ENCODE measurements at regions not wholly inside any gene's neighbourhood (a gene's known extent, or its start where the extent isn't known, plus 50 kb on each side); places are given as distances from the start of the nearest gene placed in this dataset.

- no peak for FAIRE-seq
- TF ChIP-seq POLR2A (IDR thresholded peaks at IDR 0.05; ENCODE audit: low read depth, low read length): no peak
- no peak for TF ChIP-seq PAX5 (IDR thresholded peaks at IDR 0.05; ENCODE audit: insufficient read depth, low read length, severe bottlenecking)
- no peak for DNase-seq (ENCODE audit: insufficient read length, low spot score)
Measured at GRCh38 chr20:48066246-48066645, 281.0 kb upstream of the SULF2 start.

- FAIRE-seq (no peak), DNase-seq (ENCODE audit: insufficient read length, low spot score) (no peak)
- no peak for TF ChIP-seq TAF1 (IDR thresholded peaks at IDR 0.05; ENCODE audit: low read depth, low read length)
- TF ChIP-seq POU2F2 (IDR thresholded peaks at IDR 0.05; ENCODE audit: low read depth, low read length): no peak
- TF ChIP-seq POLR2A (IDR thresholded peaks at IDR 0.05; ENCODE audit: low read depth, low read length): no peak
- no peak for TF ChIP-seq PAX5 (IDR thresholded peaks at IDR 0.05; ENCODE audit: insufficient read depth, low read length, severe bottlenecking)
- TF ChIP-seq SPI1 (IDR thresholded peaks at IDR 0.05; ENCODE audit: low read depth, low read length): peak; percentile 87
- no peak for TF ChIP-seq POLR2AphosphoS5 (IDR thresholded peaks at IDR 0.05; ENCODE audit: low read depth, low read length)
Measured at GRCh38 chr20:48065833-48066232, 280.6 kb upstream of the SULF2 start.

DNA sequence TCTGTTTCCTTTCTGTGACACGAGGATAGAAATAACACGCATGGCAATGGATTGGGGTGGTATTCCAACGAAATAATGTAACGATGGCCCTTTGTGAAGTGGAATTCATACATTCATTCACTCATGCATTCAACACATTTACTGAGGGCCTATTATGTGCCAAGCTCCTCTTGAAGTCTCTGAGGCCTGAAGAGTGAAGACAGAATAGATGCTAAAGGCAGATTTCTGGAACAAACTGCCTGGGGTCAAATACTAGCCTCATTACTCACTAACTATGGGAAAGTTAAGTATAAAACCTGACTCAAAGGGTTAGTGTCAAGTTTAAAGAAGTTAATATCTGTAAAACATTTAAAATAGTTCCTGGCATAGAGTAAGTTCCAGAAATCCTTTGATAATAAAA lies 279.6 kb upstream of the SULF2 start:
- TF ChIP-seq POU2F2 (IDR thresholded peaks at IDR 0.05; ENCODE audit: low read depth, low read length) (no peak), TAF1 (IDR thresholded peaks at IDR 0.05; ENCODE audit: low read depth, low read length) (no peak), SPI1 (IDR thresholded peaks at IDR 0.05; ENCODE audit: low read depth, low read length) (no peak), PAX5 (IDR thresholded peaks at IDR 0.05; ENCODE audit: insufficient read depth, low read length, severe bottlenecking) (no peak), POLR2A (IDR thresholded peaks at IDR 0.05; ENCODE audit: low read depth, low read length) (no peak), POLR2AphosphoS5 (IDR thresholded peaks at IDR 0.05; ENCODE audit: low read depth, low read length) (no peak)
- FAIRE-seq (no peak), DNase-seq (ENCODE audit: insufficient read length, low spot score) (no peak)

DNA sequence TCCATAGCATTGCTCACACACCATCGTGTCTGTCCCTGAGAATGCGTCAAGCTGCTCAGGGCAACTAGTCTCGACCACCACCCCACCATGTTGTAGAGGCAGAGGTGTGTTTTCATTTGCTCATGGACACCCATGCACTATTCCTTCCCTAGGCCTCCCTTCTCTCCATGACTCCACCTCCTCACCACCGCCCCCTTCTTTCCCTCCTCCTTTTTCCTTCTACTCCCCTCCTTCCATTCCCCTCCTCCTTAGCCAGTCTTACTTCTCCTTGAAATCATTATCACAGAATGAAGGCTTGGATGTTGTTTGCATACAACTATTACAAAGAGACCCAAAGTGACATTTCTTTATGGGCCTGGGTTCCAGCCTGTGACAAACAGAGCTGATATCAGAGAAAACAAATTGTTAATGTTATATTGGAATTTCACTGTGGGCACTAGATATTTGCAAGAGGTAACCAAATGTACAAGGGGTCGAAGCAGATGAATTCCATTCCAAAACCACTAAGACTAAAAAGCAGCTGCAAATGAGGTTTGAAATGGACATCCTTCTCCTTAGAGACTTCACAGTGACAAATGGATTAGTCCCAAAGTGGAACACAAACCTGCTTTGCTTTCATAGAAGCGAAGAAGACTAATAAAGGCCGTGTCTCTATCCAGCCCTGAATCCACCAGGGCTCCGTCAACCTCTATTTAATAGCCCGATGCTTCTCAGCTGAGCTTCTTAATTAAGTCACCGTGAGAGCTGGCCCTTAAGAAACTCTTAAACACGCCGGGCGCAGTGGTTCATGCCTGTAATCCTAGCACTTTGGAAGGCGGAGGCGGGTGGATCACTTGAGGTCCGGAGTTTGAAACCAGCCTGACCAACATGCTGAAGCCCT lies 275.8 kb upstream of the SULF2 start:
- FAIRE-seq (no peak), DNase-seq (ENCODE audit: insufficient read length, low spot score) (no peak)
- TF ChIP-seq POLR2AphosphoS5 (IDR thresholded peaks at IDR 0.05; ENCODE audit: low read depth, low read length) (no peak), POLR2A (IDR thresholded peaks at IDR 0.05; ENCODE audit: low read depth, low read length) (no peak), TAF1 (IDR thresholded peaks at IDR 0.05; ENCODE audit: low read depth, low read length) (no peak), PAX5 (IDR thresholded peaks at IDR 0.05; ENCODE audit: insufficient read depth, low read length, severe bottlenecking) (no peak), SPI1 (IDR thresholded peaks at IDR 0.05; ENCODE audit: low read depth, low read length) (no peak), POU2F2 (IDR thresholded peaks at IDR 0.05; ENCODE audit: low read depth, low read length) (no peak)

- TF ChIP-seq POU2F2 (IDR thresholded peaks at IDR 0.05; ENCODE audit: low read depth, low read length) (no peak), POLR2AphosphoS5 (IDR thresholded peaks at IDR 0.05; ENCODE audit: low read depth, low read length) (no peak), TAF1 (IDR thresholded peaks at IDR 0.05; ENCODE audit: low read depth, low read length) (no peak), POLR2A (IDR thresholded peaks at IDR 0.05; ENCODE audit: low read depth, low read length) (no peak), PAX5 (IDR thresholded peaks at IDR 0.05; ENCODE audit: insufficient read depth, low read length, severe bottlenecking) (no peak), SPI1 (IDR thresholded peaks at IDR 0.05; ENCODE audit: low read depth, low read length) (no peak)
- DNase-seq (ENCODE audit: insufficient read length, low spot score) (no peak), FAIRE-seq (no peak)
Measured at GRCh38 chr20:48058611-48059559, 273.6 kb upstream of the SULF2 start.

DNA sequence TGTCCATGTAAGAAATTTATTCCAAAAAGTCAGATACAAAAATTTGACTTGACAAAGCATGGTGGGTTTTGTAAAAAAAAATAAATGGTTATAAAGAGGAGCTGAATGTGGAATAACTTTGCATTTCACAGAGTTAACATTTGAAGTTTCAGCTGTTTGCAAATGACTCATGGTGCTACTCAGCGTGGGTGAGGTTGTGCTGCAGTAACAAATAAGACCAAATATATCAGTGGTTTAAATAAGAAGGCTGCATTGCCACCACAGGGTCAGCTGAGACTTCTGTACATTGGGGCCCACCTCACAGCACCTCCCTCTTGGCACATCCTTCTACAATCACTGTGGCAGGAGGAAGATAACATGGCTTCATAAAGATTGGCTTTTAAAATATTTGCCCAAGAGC lies 272.5 kb upstream of the SULF2 start:
- TF ChIP-seq SPI1 (IDR thresholded peaks at IDR 0.05; ENCODE audit: low read depth, low read length): no peak
- no peak for TF ChIP-seq PAX5 (IDR thresholded peaks at IDR 0.05; ENCODE audit: insufficient read depth, low read length, severe bottlenecking)
- TF ChIP-seq POLR2AphosphoS5 (IDR thresholded peaks at IDR 0.05; ENCODE audit: low read depth, low read length): no peak
- no peak for TF ChIP-seq TAF1 (IDR thresholded peaks at IDR 0.05; ENCODE audit: low read depth, low read length)
- TF ChIP-seq POLR2A (IDR thresholded peaks at IDR 0.05; ENCODE audit: low read depth, low read length): no peak
- no peak for TF ChIP-seq POU2F2 (IDR thresholded peaks at IDR 0.05; ENCODE audit: low read depth, low read length)
- DNase-seq (ENCODE audit: insufficient read length, low spot score) (no peak), FAIRE-seq (no peak)

DNA sequence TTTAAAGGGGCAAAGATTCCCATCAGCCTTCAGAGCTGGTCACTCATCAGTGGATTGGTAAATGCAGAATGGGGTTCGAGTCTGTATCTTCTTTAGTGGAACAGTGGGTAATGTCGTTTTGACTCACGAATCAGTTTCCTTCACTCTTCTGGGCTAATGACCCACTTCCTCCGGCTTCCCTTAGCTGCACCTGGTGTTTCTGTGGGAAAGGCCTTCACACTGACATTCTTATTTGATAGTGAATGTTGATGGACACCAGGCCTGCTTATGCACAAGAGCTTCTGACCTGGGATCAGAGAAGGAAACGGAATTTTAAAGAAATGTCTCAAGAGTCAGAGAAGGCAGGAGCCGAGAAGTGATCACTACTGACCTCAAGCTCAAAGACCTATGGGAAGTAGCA lies 272.0 kb upstream of the SULF2 start:
- FAIRE-seq (no peak), DNase-seq (ENCODE audit: insufficient read length, low spot score) (no peak)
- TF ChIP-seq PAX5 (IDR thresholded peaks at IDR 0.05; ENCODE audit: insufficient read depth, low read length, severe bottlenecking): no peak
- TF ChIP-seq POLR2AphosphoS5 (IDR thresholded peaks at IDR 0.05; ENCODE audit: low read depth, low read length): no peak

GRCh38 chr20:48056218-48056617 lies 270.9 kb upstream of the SULF2 start:
- FAIRE-seq: no peak
- TF ChIP-seq PAX5 (IDR thresholded peaks at IDR 0.05; ENCODE audit: insufficient read depth, low read length, severe bottlenecking) (no peak), TAF1 (IDR thresholded peaks at IDR 0.05; ENCODE audit: low read depth, low read length) (no peak)
- no peak for DNase-seq (ENCODE audit: insufficient read length, low spot score)

- DNase-seq (ENCODE audit: insufficient read length, low spot score) (no peak), FAIRE-seq (no peak)
- TF ChIP-seq TAF1 (IDR thresholded peaks at IDR 0.05; ENCODE audit: low read depth, low read length) (no peak), POLR2AphosphoS5 (IDR thresholded peaks at IDR 0.05; ENCODE audit: low read depth, low read length) (no peak), PAX5 (IDR thresholded peaks at IDR 0.05; ENCODE audit: insufficient read depth, low read length, severe bottlenecking) (no peak), POU2F2 (IDR thresholded peaks at IDR 0.05; ENCODE audit: low read depth, low read length) (no peak), POLR2A (IDR thresholded peaks at IDR 0.05; ENCODE audit: low read depth, low read length) (no peak), SPI1 (IDR thresholded peaks at IDR 0.05; ENCODE audit: low read depth, low read length) (no peak)
Measured at GRCh38 chr20:48054051-48054450, 268.8 kb upstream of the SULF2 start.
